ENCODE measurements at regions not wholly inside any gene's neighbourhood (a gene's known extent, or its start where the extent isn't known, plus 50 kb on each side); places are given as distances from the start of the nearest gene placed in this dataset.
"Not testable (repeated sequence)": the region's sequence is repeated elsewhere in the genome, so short reads cannot be mapped to it uniquely, and the experiment has no call there.

DNA sequence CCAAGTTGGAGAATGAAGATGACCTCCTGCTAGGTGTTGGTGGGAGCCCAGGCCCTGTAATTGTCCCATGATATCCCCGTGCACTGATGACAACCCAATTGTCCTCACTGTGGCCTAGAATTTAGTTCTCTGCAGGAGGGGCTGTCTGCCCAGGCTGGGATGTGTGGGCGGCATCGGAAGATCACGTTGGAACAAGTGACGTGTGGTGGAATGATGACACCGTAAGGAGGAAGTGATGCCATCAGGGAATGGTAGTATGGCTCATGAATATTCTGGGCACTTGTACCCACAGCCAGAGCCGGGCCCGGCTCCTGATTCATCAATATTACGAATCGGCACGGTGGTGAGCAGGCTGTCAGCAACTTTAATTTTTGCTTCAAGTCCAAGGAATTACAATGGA, 111.6 kb downstream of the MIAT start:
- DNase-seq (ENCODE audit: low read depth in 4 of 4, low spot score in 1 of 4) = no peak

DNA sequence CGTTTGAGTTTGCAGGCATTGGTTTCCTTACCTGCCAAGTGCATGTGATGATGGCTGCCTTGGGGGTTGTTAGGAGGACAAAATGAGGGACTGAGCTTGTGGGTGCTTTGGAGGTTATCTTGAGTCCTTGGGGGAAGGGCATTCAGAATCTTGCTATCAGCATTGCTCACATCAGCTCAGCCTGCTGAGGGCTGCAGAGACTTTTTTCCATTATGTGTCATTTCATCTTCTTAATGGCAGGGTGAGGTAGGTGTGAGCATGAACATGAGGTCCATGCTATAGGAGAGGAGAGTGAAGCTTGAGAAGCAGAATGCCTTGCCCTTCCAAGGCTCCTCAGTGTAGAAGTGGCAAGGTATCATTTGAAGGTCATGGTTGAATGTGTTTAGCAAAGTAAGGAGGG, 112.3 kb downstream of the MIAT start:
- no peak for DNase-seq (ENCODE audit: low read depth in 4 of 4, low spot score in 1 of 4)

DNA sequence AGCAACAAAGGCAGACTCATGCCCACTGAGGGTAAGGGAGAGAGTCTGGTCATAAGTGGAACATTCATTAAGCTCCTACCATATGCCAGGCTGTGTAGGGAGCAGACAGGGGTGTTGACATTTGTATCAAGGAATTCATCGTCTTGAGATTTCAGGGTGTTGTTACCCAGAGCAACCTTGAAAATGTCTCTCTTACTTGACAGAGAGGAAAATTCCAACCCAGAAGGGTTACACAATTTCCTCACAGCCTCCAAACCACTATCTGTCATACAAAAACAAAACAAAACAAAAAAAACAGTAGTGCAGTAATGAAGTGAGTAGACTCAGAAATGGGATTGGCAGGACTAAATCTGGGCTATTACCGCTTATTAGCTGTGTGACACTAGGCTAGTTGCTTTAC, 113.2 kb downstream of the MIAT start:
- DNase-seq (ENCODE audit: low read depth in 4 of 4, low spot score in 1 of 4) = no peak

DNA sequence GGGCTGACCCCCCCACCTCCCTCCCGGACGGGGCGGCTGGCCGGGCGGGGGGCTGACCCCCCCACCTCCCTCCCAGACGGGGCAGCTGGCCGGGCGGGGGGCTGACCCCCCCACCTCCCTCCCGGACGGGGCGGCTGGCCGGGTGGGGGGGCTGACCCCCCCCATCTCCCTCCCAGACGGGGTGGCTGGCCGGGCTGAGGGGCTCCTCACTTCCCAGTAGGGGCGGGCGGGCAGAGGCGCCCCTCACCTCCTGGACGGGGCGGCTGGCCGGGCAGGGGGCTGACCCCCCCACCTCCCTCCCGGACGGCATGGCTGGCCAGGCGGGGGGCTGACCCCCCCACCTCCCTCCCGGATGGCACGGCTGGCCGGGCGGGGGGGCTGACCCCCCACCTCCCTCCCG, 115.7 kb downstream of the MIAT start:
- DNase-seq (ENCODE audit: low read depth in 4 of 4, low spot score in 1 of 4) = not testable (repeated sequence)

DNA sequence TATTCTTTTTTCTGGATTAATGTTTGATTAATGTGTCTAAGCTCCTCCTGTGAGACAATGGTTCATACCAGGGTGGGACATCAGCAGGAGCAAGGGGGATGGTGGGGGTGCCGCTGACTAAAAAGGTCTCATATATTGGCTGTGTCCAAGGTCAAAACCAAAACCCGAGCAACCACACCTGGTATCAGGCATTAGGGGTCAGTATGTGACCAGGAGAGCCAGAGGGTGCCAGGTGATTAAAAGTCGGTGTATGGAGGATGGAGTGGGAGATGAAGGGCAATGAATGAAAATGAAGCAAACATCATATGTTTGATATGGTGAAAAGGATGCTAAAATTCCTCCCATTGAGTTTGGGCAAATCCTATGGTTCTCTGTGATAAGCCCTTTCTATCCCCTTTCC, 118.0 kb downstream of the MIAT start:
- DNase-seq (ENCODE audit: low read depth in 4 of 4, low spot score in 1 of 4) = no peak

DNA sequence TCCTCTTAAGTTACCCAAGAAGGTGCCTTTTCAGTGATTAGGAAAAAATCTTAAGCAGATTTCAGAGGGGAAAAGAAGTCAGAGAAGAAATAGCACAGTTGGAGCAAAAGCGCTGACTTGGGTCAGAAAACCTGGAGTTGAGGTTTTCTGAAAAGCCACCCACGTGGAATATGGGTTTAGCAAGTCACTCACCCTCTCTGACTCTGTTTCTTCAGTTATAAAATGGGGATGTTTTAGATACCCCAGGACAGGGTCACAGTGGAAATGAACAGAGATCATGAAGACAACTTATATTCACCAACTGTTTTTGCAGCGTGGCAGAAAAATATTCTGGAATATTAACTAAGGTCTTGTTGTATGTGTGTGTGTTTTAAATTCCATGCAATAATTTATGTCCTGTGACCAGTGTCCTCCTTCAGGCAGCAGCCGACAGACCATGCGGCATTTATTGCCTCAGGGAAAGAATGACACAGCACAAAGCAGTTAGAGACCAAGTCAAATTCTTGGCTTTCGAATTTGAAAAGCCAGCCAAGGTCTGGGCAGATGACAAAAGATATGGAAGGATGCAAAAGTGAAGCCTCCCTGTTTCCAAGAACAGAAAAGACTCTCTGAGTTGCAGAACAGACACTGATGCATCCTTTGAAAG, 119.9 kb downstream of the MIAT start:
- no peak for DNase-seq (ENCODE audit: low read depth in 4 of 4, low spot score in 1 of 4)

DNA sequence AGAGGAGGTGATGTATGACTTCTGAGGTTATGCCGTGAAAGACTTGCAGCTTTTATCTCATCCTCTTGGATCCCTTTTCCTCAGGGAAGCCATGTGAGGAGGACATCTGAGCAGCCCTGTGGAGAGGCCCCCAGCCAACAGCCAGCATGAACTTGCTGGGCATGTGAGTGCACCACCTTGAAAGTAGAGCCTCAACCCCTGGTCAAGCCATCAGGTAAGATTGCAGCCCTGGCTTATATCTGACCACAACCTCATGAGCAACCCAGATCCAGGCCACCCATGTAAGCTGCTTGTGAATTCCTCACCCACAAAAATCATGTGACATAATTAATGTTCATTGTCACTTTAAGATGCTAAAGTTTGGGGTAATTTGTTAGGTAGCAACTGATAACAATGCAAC, 121.0 kb downstream of the MIAT start:
- no peak for DNase-seq (ENCODE audit: low read depth in 4 of 4, low spot score in 1 of 4)

DNA sequence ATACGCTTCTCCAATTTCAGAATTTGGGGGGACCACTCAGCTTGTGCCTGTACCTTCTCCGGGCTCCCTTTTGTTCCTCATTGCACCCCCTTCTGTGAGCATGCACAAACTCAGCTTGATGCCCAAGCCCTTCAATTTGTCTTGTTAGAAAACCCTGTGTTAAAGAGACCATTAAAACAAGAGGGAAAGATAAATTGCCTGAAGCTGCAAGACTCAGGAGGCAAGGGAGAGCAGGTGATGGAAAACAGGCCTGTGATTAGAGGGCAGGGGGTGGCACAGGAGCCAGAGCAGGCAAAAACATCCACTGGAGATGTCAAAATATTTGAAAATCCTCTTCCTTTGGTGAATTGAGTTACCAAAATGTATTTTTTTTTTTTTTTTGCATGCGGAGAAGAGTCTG, 121.7 kb downstream of the MIAT start:
- no peak for DNase-seq (ENCODE audit: low read depth in 4 of 4, low spot score in 1 of 4)

DNA sequence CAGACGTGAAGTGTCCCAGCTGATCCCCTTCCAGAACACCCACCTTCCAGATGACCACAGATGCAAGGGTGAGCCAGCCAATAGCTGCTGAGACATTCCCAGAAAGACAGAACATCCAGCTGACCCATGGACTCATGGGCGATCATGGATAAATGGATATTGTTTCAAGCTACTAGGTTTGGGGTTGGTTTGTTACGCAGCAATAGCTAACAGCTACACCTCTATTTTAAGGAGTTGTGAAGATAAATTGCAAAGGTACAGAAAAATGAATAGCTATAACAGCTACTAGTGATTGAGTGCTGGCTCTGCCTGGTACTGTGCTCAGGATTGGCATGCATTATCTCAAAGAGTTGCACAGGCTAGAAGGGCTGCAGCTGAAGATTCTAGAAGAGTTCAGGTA, 122.5 kb downstream of the MIAT start:
- no peak for DNase-seq (ENCODE audit: low read depth in 4 of 4, low spot score in 1 of 4)

DNA sequence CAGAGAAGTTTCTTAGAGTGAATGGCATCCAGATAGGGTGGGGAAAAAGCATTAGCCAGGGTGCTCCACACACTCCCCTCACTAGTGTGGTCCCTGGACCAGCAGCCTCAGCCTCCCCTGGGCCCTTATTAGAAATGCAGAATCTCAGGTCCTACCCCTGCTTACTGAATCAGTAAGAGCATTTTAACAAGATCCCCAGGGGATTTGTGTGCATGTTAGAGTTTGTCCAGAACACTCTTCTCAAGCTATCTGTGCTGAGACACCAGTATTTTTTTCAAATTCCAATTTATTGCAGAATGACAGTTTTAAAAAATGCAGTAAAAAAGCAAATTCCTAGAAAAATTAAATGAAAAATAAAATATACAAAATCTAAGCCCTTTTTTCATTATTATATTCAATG, 123.1 kb downstream of the MIAT start:
- no peak for DNase-seq (ENCODE audit: low read depth in 4 of 4, low spot score in 1 of 4)

DNA sequence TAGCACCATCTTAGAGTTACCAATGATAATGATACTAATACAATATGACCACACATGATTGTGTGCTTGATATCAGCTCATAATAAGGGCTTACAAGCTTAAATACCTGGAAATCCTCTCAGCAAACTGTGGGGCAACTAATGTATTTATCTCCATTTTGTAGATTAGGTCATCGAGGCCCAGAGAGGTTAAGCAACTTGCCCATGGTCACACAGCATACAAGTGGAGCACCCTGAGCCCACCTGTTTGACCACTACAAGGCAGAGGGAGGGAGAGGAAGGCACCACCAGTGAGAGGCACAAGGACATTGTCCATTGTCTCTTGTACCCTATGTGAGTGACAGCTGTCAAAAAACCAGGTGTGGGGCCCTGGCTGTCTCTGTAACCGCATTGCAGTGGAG, 123.7 kb downstream of the MIAT start:
- no peak for DNase-seq (ENCODE audit: low read depth in 4 of 4, low spot score in 1 of 4)

DNA sequence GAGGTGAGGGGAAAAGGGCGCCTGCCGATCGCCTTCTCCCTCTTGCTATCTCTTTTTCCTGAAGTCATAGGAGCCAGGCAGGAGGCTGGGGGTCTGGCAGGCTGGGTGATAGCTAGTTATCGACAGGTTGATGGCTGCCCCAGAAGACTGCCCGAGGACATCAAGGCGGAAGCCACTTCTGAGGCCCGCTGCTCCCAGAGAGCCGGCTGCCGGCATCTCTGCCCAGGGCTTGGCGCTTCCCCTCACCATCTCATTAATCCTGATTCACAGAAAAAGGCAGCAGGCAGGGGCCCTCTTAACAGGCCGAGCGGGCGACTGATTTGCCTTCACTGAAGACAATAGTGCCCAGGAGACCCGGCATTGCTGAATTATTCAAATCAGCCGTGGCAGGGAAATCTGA, 124.2 kb downstream of the MIAT start:
- DNase-seq (ENCODE audit: low read depth in 4 of 4, low spot score in 1 of 4) = no peak

DNA sequence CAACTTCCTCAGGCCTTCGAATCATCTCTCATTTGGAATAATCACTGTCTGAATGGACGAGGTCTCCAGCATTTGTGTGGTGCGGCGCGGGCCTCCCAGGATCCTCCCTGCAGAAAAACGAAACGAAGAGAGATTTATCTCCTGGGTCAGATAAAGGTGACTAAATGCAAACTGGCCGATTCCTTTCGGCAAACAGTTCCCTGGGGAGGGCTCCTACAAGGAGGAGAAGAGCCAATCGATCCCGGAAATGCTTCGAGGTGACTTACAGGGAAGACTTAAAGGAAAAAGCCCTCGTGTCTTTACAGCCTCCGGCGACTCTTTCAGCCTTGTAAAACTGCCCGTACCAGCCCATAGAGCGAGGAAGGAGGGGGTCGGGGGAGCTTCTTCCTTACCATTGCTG, 126.5 kb downstream of the MIAT start:
- no peak for DNase-seq (ENCODE audit: low read depth in 4 of 4, low spot score in 1 of 4)

DNA sequence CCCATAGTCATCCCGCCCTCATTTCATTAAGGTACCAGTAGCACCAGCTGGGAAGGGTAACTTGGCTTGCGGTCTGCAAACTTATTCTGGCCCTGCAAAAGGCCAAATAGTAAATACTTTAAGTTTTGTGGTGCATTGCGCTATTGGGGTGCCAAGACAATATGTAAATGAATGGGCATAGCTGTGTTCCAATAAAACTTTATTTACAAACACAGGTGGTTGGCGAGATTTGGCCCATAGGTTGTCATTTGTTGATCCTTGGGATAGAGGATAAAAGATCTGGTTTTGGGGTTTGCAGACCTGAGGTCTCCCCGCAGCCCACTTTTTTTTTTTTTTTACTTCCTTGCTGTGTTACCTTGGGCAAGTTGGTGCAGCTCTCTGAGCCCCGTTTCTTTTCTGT, 127.4 kb downstream of the MIAT start:
- DNase-seq (ENCODE audit: low read depth in 4 of 4, low spot score in 1 of 4) = no peak

DNA sequence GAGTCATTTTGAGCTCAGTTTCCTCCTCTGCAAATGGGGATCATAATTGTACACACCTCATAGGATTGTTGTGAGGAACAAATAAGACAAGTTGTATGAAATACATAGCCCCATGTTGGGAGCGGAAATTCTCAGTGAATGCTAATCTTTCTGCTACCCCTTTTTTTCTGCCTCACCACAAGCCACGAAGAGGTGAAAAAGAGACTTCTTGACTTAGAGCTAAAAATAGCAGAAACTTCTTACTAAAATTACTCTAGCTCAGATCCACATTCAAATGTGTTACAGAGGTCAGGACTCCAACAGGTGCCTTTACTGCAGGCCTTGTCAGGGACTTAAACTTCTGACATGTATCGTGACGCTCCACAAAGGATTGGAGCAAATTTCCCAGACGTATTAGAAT, 128.5 kb downstream of the MIAT start:
- no peak for DNase-seq (ENCODE audit: low read depth in 4 of 4, low spot score in 1 of 4)

DNA sequence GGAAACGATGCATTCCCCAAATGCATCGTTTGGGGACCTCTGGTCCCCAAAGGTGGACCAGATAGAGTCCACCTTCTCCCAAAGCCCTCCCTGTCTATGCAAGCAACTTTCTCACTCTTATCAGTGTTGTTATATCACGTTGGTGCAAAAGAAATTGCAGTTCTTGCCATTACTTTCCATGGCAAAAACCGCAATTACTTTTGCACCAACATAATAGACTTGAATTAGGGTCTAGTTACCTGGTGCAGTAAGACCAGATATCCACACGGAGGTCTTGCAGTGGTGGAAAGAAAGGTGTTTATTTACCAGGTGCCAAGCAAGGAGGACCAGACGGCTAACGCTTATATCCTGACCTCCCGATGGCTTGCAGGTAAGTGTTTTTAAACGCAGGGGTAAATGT, 129.0 kb downstream of the MIAT start:
- DNase-seq (ENCODE audit: low read depth in 4 of 4, low spot score in 1 of 4) = no peak

DNA sequence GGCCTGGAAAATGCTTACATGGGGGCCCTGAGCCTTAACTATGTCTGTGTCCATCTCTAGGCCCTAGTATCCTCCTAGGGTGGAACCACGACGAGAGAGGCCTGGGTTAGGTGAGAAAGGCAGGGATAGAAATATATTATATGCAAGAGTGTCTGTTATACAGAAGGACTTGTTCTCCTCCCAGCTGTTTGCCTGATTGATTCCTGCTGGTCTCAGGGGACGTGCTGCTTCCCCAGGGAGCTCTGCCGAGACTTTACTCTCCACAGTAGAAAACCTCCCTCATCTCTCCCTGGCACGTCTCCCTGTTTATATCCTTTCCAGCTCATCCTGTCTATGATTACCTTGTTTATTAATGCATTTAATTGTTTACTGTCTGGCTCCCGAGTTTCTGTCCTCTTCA, 132.6 kb downstream of the MIAT start:
- no peak for DNase-seq (ENCODE audit: low read depth in 4 of 4, low spot score in 1 of 4)

DNA sequence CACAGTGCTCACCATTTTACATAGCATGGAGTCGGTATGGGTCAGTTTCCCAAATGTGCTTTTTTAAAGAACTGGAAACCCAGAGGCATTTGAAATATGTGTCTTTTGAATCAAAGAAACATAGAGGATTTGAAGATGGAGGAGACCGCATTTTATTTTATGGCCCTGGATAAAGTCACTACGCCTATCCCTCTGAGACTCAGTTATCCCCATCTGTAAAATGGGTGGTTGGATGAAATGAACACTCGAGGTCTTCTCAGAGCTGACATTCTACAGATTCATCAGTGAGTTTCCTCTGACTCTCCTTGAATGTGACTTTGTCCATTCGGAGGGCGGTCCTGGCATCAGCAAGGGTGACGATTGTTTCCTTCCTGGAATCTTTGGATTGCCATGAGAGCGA, 135.1 kb downstream of the MIAT start:
- no peak for DNase-seq (ENCODE audit: low read depth in 4 of 4, low spot score in 1 of 4)

DNA sequence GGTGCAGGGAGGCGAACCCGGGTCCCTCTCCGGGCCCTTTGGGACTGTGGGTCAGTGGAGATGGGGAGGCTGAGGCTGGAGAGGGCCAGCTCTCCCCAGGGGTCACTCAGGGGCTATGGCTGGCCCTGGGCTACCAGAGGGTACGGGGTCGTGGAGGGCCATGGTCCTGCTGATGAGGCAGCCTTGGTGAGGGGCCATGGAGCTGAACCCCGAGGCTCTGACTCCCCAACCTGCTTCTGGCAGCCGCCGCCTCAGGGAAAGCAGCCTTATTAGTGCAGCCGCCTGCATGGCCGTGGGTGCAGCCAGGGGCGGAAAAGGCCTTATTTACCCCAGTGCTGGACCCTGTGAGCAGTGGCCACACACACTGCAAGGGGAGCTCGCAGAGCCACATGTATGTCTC, 139.4 kb downstream of the MIAT start:
- no peak for DNase-seq (ENCODE audit: low read depth in 4 of 4, low spot score in 1 of 4)

DNA sequence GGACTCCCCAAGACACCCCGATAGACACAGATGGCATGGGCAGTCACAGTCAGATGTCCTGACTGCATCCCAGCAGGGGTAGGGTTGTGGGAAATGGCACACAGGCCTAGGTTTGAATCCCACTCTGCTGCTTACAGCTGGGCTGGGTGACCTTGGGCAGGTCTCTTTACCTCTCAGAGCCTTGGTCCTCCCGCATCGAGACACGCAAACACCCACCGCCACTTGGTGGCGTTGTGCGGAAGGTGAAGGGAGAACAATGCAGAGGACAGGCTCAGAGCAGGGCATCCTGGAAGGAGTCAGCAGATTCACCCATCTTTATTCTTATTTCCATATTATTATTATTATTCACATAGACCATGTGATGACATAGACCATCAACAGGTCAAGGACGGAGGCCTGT, 140.5 kb downstream of the MIAT start:
- DNase-seq (ENCODE audit: low read depth in 4 of 4, low spot score in 1 of 4) = no peak

DNA sequence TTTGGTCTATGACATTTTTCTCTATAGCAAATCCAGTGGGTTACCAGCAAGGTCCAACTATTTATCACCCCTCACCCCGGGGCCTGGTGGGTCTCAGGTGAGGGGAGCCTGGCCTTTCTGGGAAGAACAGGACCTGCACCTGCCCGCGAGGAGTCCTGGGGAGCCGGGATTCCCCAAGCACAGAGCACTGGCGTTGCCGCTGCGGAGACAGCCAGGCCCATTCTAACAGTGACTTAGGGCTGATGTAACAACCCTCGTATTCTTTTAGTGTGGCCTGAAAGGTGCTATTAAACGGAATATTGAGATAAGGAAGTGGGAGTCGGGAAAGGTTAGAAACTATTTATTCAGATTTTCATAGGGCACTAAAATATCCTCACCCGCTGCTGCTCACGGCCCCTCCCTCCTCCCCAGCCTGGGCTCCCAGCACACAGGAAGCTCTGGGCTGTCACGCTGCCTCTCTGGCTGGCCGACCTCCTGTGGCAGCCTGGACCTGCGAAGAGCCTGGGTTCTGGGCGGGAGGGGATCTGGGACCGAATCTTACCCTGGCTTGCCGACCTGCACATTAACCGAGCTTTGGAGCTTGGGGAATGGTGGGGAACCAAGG, 141.2 kb downstream of the MIAT start:
- DNase-seq (ENCODE audit: low read depth in 4 of 4, low spot score in 1 of 4) = no peak

DNA sequence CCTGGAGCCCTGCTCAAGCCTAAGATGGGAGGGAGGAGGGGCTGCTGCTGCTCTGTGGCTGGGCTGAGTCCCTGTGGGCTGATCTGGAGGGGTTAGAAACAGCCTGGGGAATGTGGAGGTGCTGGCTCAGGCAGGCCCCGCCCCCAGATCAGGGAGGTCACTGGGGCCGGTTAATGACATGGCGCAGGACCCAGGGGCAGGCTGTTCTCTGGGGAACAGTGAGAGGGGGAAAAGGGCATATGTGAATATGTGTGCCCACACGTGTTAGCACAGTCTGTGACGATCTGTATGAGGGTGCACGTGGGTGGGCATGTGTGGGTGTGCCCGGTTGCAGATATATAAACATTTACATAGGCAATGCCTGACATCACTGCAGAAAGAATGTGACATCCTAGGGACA, 143.5 kb downstream of the MIAT start:
- DNase-seq (ENCODE audit: low read depth in 4 of 4, low spot score in 1 of 4) = no peak

DNA sequence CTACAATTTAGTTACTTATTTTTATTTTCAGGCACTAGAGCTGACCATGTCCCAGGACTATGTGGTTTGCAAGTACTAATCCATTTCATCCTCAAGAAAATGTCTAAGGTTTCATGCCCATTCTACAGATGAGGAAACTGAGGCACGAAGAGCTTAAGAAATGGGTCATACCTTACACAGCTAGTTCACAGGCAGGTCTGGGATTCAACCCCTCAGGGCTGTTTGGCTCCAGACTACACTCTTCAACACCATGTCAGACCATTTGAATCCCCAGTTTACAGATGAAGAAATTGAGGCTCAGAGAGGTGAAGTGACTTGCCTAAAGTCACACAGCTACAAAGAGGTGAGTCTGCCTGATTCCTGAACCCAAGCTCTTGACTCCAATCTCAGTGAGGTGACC, 144.1 kb downstream of the MIAT start:
- no peak for DNase-seq (ENCODE audit: low read depth in 4 of 4, low spot score in 1 of 4)

DNA sequence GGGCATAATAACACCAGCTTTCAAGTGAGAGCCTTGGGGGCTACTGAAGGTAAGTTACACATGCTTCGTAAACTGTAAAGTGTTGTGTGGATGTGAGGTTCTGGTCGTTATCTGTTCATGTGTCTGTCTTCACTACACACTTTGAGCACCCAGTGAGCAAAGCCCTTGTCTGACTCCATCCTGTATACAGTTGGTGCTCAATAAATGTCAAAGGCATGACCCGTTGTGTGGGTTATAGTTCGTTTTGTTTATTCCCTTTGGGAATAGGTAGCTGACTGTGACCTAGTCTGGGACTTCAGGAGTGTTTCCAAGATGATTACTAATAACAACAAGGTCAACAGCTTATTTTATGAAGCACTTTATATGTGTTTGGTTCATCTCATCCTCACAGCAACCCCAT, 146.9 kb downstream of the MIAT start:
- DNase-seq (ENCODE audit: low read depth in 4 of 4, low spot score in 1 of 4) = no peak

All from stimulated activated CD4-positive, alpha-beta T cell treated with anti-CD3 and anti-CD28 coated beads, Interleukin-1b, Interleukin-23, amount 100 ng/mL, for 24 hours (primary cell).